Endothelial cell of umbilical vein (primary cell): ENCODE measurements at regions not wholly inside any gene's neighbourhood (a gene's known extent, or its start where the extent isn't known, plus 50 kb on each side); places are given as distances from the start of the nearest gene placed in this dataset.

Source experiments
- BruUV-seq: library from RNA; stranded (reverse); fragments of 400-500 nt; replicated peaks from 2 replicates; lab custom pipeline; 2021; lab: Mats Ljungman, UMichigan
- CTCF ChIA-PET: fragments of 300-600, 350-600 bp; sonication (Branson Sonifier 250); formaldehyde crosslinking; loops from one replicate; lab custom pipeline; 2021; ENCODE audit warnings: antibody characterized with exemption, inconsistent platforms; lab: Charles Lee
- POLR2A ChIA-PET: fragments of 300-600, 350-600 bp; sonication (Branson Sonifier 250); formaldehyde crosslinking; loops from one replicate; lab custom pipeline; 2021; ENCODE audit warnings: antibody characterized with exemption, inconsistent platforms; lab: Charles Lee
- DNase-seq: peaks from one replicate; pipeline ENCODE4 v3.0.0-alpha.2; 2011; ENCODE audit warnings: low read depth, low spot score
- FAIRE-seq: peaks from 2 replicates; lab custom pipeline; 2011; peaks lifted over from hg19 to GRCh38; lab: Jason Lieb, UNC
- H2AFZ ChIP-seq: 2 replicates; pipeline ENCODE4 v1.6.0; 2012; ENCODE audit warnings: low read depth, low read length, control low read depth, inconsistent platforms
- H3K27ac ChIP-seq: 2 replicates; pipeline ENCODE4 v1.5.1; 2011; ENCODE audit warnings: low read depth, mild to moderate bottlenecking, control low read depth, low read length, moderate library complexity; ENCODE audit not compliant: insufficient read depth
- H3K27me3 ChIP-seq, 2 experiments: 2 replicates each; pipeline versions ENCODE4 v1.6.0 to v1.6.1; 2011; ENCODE audit warnings: low read length in 2 of 2, mixed read lengths in 1 of 2; ENCODE audit not compliant: control insufficient read depth in 2 of 2, insufficient read depth in 2 of 2
- H3K36me3 ChIP-seq, 2 experiments: 2 replicates in 1 of 2; 3 replicates in 1 of 2; pipeline ENCODE4 v1.5.1; 2011; ENCODE audit warnings: low read length in 2 of 2, mild to moderate bottlenecking in 1 of 2, moderate library complexity in 1 of 2; ENCODE audit not compliant: control insufficient read depth in 2 of 2, insufficient read depth in 2 of 2; ENCODE audit errors: extremely low read depth in 1 of 2
- H3K4me1 ChIP-seq: 3 replicates; pipeline ENCODE4 v1.5.1; 2011; ENCODE audit warnings: mild to moderate bottlenecking, low read length; ENCODE audit not compliant: control insufficient read depth, insufficient read depth; ENCODE audit errors: extremely low read depth
- H3K4me2 ChIP-seq: 2 replicates; pipeline ENCODE4 v1.6.1; 2011; ENCODE audit warnings: low read length, control low read depth, mixed read lengths; ENCODE audit not compliant: insufficient read depth
- H3K4me3 ChIP-seq, 3 experiments: fragments of 200-600 bp in 1 of 3; sonication (generic), shearing (Covaris generic) in 1 of 3; replicated peaks in 1 of 3; 2 replicates each; pipeline ENCODE4 v1.5.1; 2011 to 2016; ENCODE audit warnings: control low read depth in 3 of 3, low read length in 3 of 3, mild to moderate bottlenecking in 2 of 3, inconsistent platforms in 1 of 3, low read depth in 1 of 3, moderate library complexity in 1 of 3; ENCODE audit not compliant: insufficient read depth in 1 of 3
- H3K79me2 ChIP-seq: 2 replicates; pipeline ENCODE4 v1.6.0; 2012; ENCODE audit warnings: low read length, inconsistent platforms; ENCODE audit not compliant: control insufficient read depth, insufficient read depth
- H3K9ac ChIP-seq: replicated peaks from 2 replicates; pipeline ENCODE3; 2011; ENCODE audit warnings: low read length, control low read depth; ENCODE audit not compliant: insufficient read depth; ENCODE audit errors: extremely low read depth
- H3K9me1 ChIP-seq: replicated peaks from 3 replicates; pipeline ENCODE4 v1.6.0; 2011; ENCODE audit warnings: mild to moderate bottlenecking, low read length; ENCODE audit not compliant: control insufficient read depth, insufficient read depth; ENCODE audit errors: extremely low read depth
- H3K9me3 ChIP-seq: replicated peaks from 2 replicates; pipeline ENCODE4 v1.5.1; 2012; ENCODE audit warnings: low read length, inconsistent platforms; ENCODE audit not compliant: control insufficient read depth, insufficient read depth
- H4K20me1 ChIP-seq: replicated peaks from 2 replicates; pipeline ENCODE3; 2011; ENCODE audit warnings: mild to moderate bottlenecking, low read length; ENCODE audit not compliant: control insufficient read depth, insufficient read depth; ENCODE audit errors: extremely low read depth
- EZH2 ChIP-seq: IDR thresholded peaks from 2 replicates; pipeline ENCODE4 v1.6.1; 2012; ENCODE audit warnings: borderline replicate concordance, low read depth, mild to moderate bottlenecking, moderate library complexity, low read length, inconsistent platforms; ENCODE audit not compliant: severe bottlenecking
- GATA2 ChIP-seq: IDR thresholded peaks from 2 replicates; pipeline ENCODE4 v1.7.0; 2011; ENCODE audit warnings: low read depth, mild to moderate bottlenecking, moderate library complexity, mixed read lengths, low read length; ENCODE audit not compliant: insufficient read length, insufficient read depth
- MAX ChIP-seq: IDR thresholded peaks from 2 replicates; pipeline ENCODE4 v1.6.1; 2011; ENCODE audit not compliant: insufficient read depth, insufficient read length
- dilution Hi-C: fragments of 300-500 bp; cut with MboI; formaldehyde crosslinking; loops from one replicate; pipeline ENCODE4 v1.15.0; 2019; ENCODE audit warnings: low sequenced_read_pairs; ENCODE audit not compliant: extremely low pct_ligation_motif_present
- intact Hi-C: fragments of 100-400 bp; cut with micrococcal nuclease; formaldehyde crosslinking; loops from one replicate; pipeline ENCODE4 v1.10.0; 2022
- TF ChIP-seq, protein P1 (sequence below), 2 donors: IDR thresholded peaks; 1 replicate in 1 of 2; 2 replicates in 1 of 2; pipeline ENCODE4 v1.5.1; 2011; ENCODE audit warnings: low read length in 2 of 2, mild to moderate bottlenecking in 2 of 2, moderate library complexity in 2 of 2, control low read depth in 1 of 2, inconsistent platforms in 1 of 2, low read depth in 1 of 2; ENCODE audit not compliant: insufficient read depth in 1 of 2; ENCODE audit errors: extremely low read depth in 1 of 2

GRCh38 chrX:139204898-139205667 is 325.5 kb upstream of the F9 start:
- H4K20me1 ChIP-seq = no peaks in the 10 kb centered on the region
- H3K79me2 ChIP-seq = no peaks in the 10 kb centered on the region
- no peak overlapping the region for H3K9ac ChIP-seq
- no peak overlapping the region for H3K27ac ChIP-seq
- TF ChIP-seq EZH2 = peak; percentile 20
- no peak for TF ChIP-seq MAX
- TF ChIP-seq, protein P1, sequence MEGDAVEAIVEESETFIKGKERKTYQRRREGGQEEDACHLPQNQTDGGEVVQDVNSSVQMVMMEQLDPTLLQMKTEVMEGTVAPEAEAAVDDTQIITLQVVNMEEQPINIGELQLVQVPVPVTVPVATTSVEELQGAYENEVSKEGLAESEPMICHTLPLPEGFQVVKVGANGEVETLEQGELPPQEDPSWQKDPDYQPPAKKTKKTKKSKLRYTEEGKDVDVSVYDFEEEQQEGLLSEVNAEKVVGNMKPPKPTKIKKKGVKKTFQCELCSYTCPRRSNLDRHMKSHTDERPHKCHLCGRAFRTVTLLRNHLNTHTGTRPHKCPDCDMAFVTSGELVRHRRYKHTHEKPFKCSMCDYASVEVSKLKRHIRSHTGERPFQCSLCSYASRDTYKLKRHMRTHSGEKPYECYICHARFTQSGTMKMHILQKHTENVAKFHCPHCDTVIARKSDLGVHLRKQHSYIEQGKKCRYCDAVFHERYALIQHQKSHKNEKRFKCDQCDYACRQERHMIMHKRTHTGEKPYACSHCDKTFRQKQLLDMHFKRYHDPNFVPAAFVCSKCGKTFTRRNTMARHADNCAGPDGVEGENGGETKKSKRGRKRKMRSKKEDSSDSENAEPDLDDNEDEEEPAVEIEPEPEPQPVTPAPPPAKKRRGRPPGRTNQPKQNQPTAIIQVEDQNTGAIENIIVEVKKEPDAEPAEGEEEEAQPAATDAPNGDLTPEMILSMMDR (IDR thresholded peaks at IDR 0.05; ENCODE audit: extremely low read depth in 1 of 2, insufficient read depth in 1 of 2, low read depth in 1 of 2, low read length in 2 of 2) = peak in 1 of 2 donors; percentile 0
- TF ChIP-seq GATA2 = no peak
- intact Hi-C loops = no loop called here
- no peaks in the 10 kb centered on the region for H3K4me1 ChIP-seq
- no peaks in the 10 kb centered on the region for H3K36me3 ChIP-seq
- FAIRE-seq (no peak), DNase-seq (no peak)
- no TSS peak for BruUV-seq
- no peaks in the 10 kb centered on the region for H3K9me1 ChIP-seq
- ChIA-PET CTCF (no interaction called here), POLR2A (no interaction called here)
- peaks cover 7 to 8% of the 10 kb centered on the region in 2 experiments for H3K27me3 ChIP-seq
- dilution Hi-C loops = no loop called here
- peak overlapping the region; percentile 42 for H3K4me2 ChIP-seq
- no peak overlapping the region for H2AFZ ChIP-seq
- H3K9me3 ChIP-seq = no peaks in the 10 kb centered on the region
- H3K4me3 ChIP-seq = peak overlapping the region in 1 of 3 experiments; percentile 15
